IMR-90 (cell line): ENCODE measurements at regions not wholly inside any gene's neighbourhood (a gene's known extent, or its start where the extent isn't known, plus 50 kb on each side); places are given as distances from the start of the nearest gene placed in this dataset.

Source experiments
- ATAC-seq: fragments of 200-7000 bp; cut with Tn5 transposase; 2 replicates; pipeline ENCODE4 v1.9.1; 2020; ENCODE audit warnings: low read depth, mild to moderate bottlenecking, moderate library complexity
- BruUV-seq: library from RNA; stranded (reverse); fragments of 400-500 nt; replicated peaks from 2 replicates; lab custom pipeline; 2021; lab: Mats Ljungman, UMichigan
- CTCF ChIA-PET: fragments of 300-600 bp; formaldehyde crosslinking; extraction: SDS; loops from one replicate; lab custom pipeline; 2021; ENCODE audit warnings: antibody characterized with exemption; lab: Yijun Ruan, JAX
- POLR2A ChIA-PET: fragments of 300-600 bp; sonication (Branson Sonifier 250); formaldehyde crosslinking; loops from one replicate; lab custom pipeline; 2022; ENCODE audit warnings: antibody characterized with exemption; ENCODE audit not compliant: unreplicated experiment; lab: Charles Lee
- DNase-seq: peaks from one replicate; pipeline ENCODE4 v3.0.0; 2013
- H2AFZ ChIP-seq: replicated peaks from 2 replicates; pipeline ENCODE3; 2013; ENCODE audit warnings: low read length, mild to moderate bottlenecking; ENCODE audit not compliant: poor library complexity
- H2AK5ac ChIP-seq: 2 replicates; pipeline ENCODE4 v1.6.1; 2013; ENCODE audit warnings: low read depth, low read length, inconsistent platforms
- H2AK9ac ChIP-seq: replicated peaks from 2 replicates; pipeline ENCODE3; 2013; ENCODE audit warnings: mild to moderate bottlenecking, low read depth, low read length, moderate library complexity; ENCODE audit not compliant: poor library complexity
- H2BK120ac ChIP-seq: 2 replicates; pipeline ENCODE4 v1.6.1; 2013; ENCODE audit warnings: low read depth, low read length, inconsistent platforms
- H2BK15ac ChIP-seq: 3 replicates; pipeline ENCODE4 v1.6.1; 2013; ENCODE audit warnings: low read depth, low read length, inconsistent platforms
- H2BK20ac ChIP-seq: 2 replicates; pipeline ENCODE4 v1.6.1; 2013; ENCODE audit warnings: low read depth, mild to moderate bottlenecking, inconsistent platforms, low read length, moderate library complexity
- H2BK5ac ChIP-seq: 2 replicates; pipeline ENCODE4 v1.6.1; 2013; ENCODE audit warnings: mild to moderate bottlenecking, low read depth, low read length, inconsistent platforms; ENCODE audit not compliant: poor library complexity, severe bottlenecking
- H3K14ac ChIP-seq: replicated peaks from 2 replicates; pipeline ENCODE4 v1.6.1; 2013; ENCODE audit warnings: low read depth, low read length, inconsistent platforms
- H3K18ac ChIP-seq: 2 replicates; pipeline ENCODE4 v1.6.1; 2013; ENCODE audit warnings: low read depth, low read length, control low read depth
- H3K23ac ChIP-seq: 2 replicates; pipeline ENCODE4 v1.6.1; 2013; ENCODE audit warnings: low read depth, low read length, inconsistent platforms
- H3K27ac ChIP-seq: 2 replicates; pipeline ENCODE4 v1.5.1; 2013; ENCODE audit warnings: mild to moderate bottlenecking, control low read depth, low read length; ENCODE audit not compliant: insufficient read depth
- H3K27me3 ChIP-seq: 2 replicates; pipeline ENCODE4 v1.6.1; 2013; ENCODE audit warnings: low read length; ENCODE audit not compliant: control insufficient read depth, insufficient read depth
- H3K36me3 ChIP-seq: 2 replicates; pipeline ENCODE4 v1.6.1; 2013; ENCODE audit warnings: low read length, mixed read lengths; ENCODE audit not compliant: control insufficient read depth, insufficient read depth
- H3K4ac ChIP-seq: 2 replicates; pipeline ENCODE4 v1.6.1; 2013; ENCODE audit warnings: low read depth, low read length, inconsistent platforms
- H3K4me1 ChIP-seq: 2 replicates; pipeline ENCODE4 v1.6.1; 2013; ENCODE audit warnings: low read length, mixed read lengths; ENCODE audit not compliant: control insufficient read depth, insufficient read depth
- H3K4me2 ChIP-seq: 2 replicates; pipeline ENCODE4 v1.6.1; 2013; ENCODE audit warnings: low read depth, mild to moderate bottlenecking, control low read depth, low read length, moderate library complexity
- H3K4me3 ChIP-seq: 2 replicates; pipeline ENCODE4 v1.5.1; 2013; ENCODE audit warnings: low read depth, mild to moderate bottlenecking, control low read depth, low read length, moderate library complexity; ENCODE audit not compliant: insufficient read depth
- H3K56ac ChIP-seq: 2 replicates; pipeline ENCODE4 v1.6.1; 2013; ENCODE audit warnings: low read length, inconsistent platforms; ENCODE audit not compliant: insufficient read depth; ENCODE audit errors: extremely low read depth
- H3K79me1 ChIP-seq, 2 experiments: 2 replicates each; pipeline ENCODE4 v1.6.1; 2013; ENCODE audit warnings: low read length in 2 of 2, inconsistent platforms in 1 of 2, low read depth in 1 of 2
- H3K9ac ChIP-seq: 2 replicates; pipeline ENCODE4 v1.6.1; 2013; ENCODE audit warnings: low read depth, low read length, control low read depth
- H3K9me1 ChIP-seq: 2 replicates; pipeline ENCODE4 v1.6.1; 2013; ENCODE audit warnings: low read length, inconsistent platforms; ENCODE audit not compliant: insufficient read depth
- H3K9me3 ChIP-seq: 2 replicates; pipeline ENCODE4 v1.6.1; 2013; ENCODE audit warnings: low read length; ENCODE audit not compliant: control insufficient read depth, insufficient read depth
- H4K20me1 ChIP-seq: 2 replicates; pipeline ENCODE4 v1.6.1; 2013; ENCODE audit warnings: low read length, inconsistent platforms; ENCODE audit not compliant: insufficient read depth
- H4K5ac ChIP-seq: 2 replicates; pipeline ENCODE4 v1.6.1; 2013; ENCODE audit warnings: mild to moderate bottlenecking, low read depth, low read length, control low read depth
- H4K8ac ChIP-seq, 2 experiments: 2 replicates each; pipeline ENCODE4 v1.6.1; 2013; ENCODE audit warnings: low read depth in 2 of 2, low read length in 2 of 2, control low read depth in 1 of 2, inconsistent platforms in 1 of 2
- H4K91ac ChIP-seq: 2 replicates; pipeline ENCODE4 v1.6.1; 2013; ENCODE audit warnings: low read depth, low read length, inconsistent platforms; ENCODE audit not compliant: insufficient read depth
- BHLHE40 ChIP-seq: fragments of 150-350 bp; IDR thresholded peaks from 2 replicates; pipeline ENCODE4 v1.6.1; 2016; ENCODE audit warnings: mild to moderate bottlenecking, low read depth, low read length
- CEBPB ChIP-seq: IDR thresholded peaks from 2 replicates; pipeline ENCODE4 v1.6.1; 2012; ENCODE audit warnings: low read depth, low read length, improper control_type of control experiment
- CHD1 ChIP-seq: IDR thresholded peaks from 2 replicates; pipeline ENCODE4 v1.6.1; 2012; ENCODE audit warnings: low read depth, low read length, improper control_type of control experiment
- ELK1 ChIP-seq: fragments of 150-350 bp; IDR thresholded peaks from 2 replicates; pipeline ENCODE4 v1.6.1; 2016; ENCODE audit warnings: low read depth, mild to moderate bottlenecking, low read length, moderate library complexity, borderline replicate concordance
- MAFK ChIP-seq: IDR thresholded peaks from 2 replicates; pipeline ENCODE4 v1.6.1; 2012; ENCODE audit warnings: low read depth, low read length, improper control_type of control experiment
- POLR2A ChIP-seq: IDR thresholded peaks from 2 replicates; pipeline ENCODE4 v1.6.1; 2012; ENCODE audit warnings: mild to moderate bottlenecking, low read depth, low read length
- RCOR1 ChIP-seq: IDR thresholded peaks from 2 replicates; pipeline ENCODE4 v1.6.1; 2012; ENCODE audit warnings: mild to moderate bottlenecking, low read length, improper control_type of control experiment; ENCODE audit not compliant: insufficient replicate concordance
- RFX5 ChIP-seq: IDR thresholded peaks from 2 replicates; pipeline ENCODE4 v1.8.0; 2012; ENCODE audit warnings: low read depth, mild to moderate bottlenecking, low read length, moderate library complexity
- dilution Hi-C: fragments of 300-500 bp; cut with HindIII; formaldehyde crosslinking; loops from one replicate; pipeline ENCODE4 v1.14.3; 2018; ENCODE audit warnings: low sequenced_read_pairs; ENCODE audit not compliant: unreplicated experiment
- in situ Hi-C: fragments of 300-500 bp; cut with MboI; formaldehyde crosslinking; loops from 3 replicates; pipeline ENCODE4 v1.14.3; 2019; ENCODE audit warnings: low sequenced_read_pairs, inconsistent platforms, mixed read lengths
- intact Hi-C: fragments of 100-400 bp; cut with micrococcal nuclease; formaldehyde crosslinking; loops from 2 replicates; pipeline ENCODE4 v1.10.0; 2022

GRCh38 chr4:27643101-27643500, 782.5 kb downstream of the STIM2 start:
- Histone ChIP-seq H3K27ac (no peak overlapping the region), H2BK120ac (no peak overlapping the region), H4K20me1 (no peaks in the 10 kb centered on the region), H3K4me1 (no peaks in the 10 kb centered on the region), H3K9me1 (no peaks in the 10 kb centered on the region), H2BK15ac (no peak overlapping the region), H2AK5ac (no peak overlapping the region), H2AK9ac (no peak overlapping the region), H3K4me2 (no peak overlapping the region), H3K9me3 (no peaks in the 10 kb centered on the region), H3K4ac (no peak overlapping the region), H3K9ac (no peak overlapping the region), H4K5ac (no peak overlapping the region), H3K14ac (no peak overlapping the region), H3K27me3 (no peaks in the 10 kb centered on the region), H2BK5ac (no peak overlapping the region), H3K56ac (no peak overlapping the region), H3K23ac (no peak overlapping the region), H3K36me3 (no peaks in the 10 kb centered on the region), H3K18ac (no peak overlapping the region), H4K91ac (no peak overlapping the region), H4K8ac (no peak overlapping the region), H3K4me3 (no peak overlapping the region), H2AFZ (no peak overlapping the region), H3K79me1 (no peaks in the 10 kb centered on the region), H2BK20ac (no peak overlapping the region)
- DNase-seq (no peak), ATAC-seq (no peak)
- in situ Hi-C loops, result no loop called here
- ChIA-PET POLR2A (no interaction called here), CTCF (no interaction called here)
- dilution Hi-C loops, result no loop called here
- BruUV-seq, result no TSS peak
- intact Hi-C loops, result no loop called here
- TF ChIP-seq CHD1 (no peak), RFX5 (no peak), RCOR1 (no peak), MAFK (no peak), ELK1 (no peak), CEBPB (no peak), POLR2A (no peak), BHLHE40 (no peak)
